GM12878 (cell line): ENCODE measurements at regions not wholly inside any gene's neighbourhood (a gene's known extent, or its start where the extent isn't known, plus 50 kb on each side); places are given as distances from the start of the nearest gene placed in this dataset.
"Not testable (repeated sequence)": the region's sequence is repeated elsewhere in the genome, so short reads cannot be mapped to it uniquely, and the experiment has no call there.

Source experiments
- ASH2L ChIP-seq: fragments of 300-600, 200-600 bp; sonication (generic); IDR thresholded peaks from 2 replicates; pipeline ENCODE4 v1.6.1; 2017; ENCODE audit warnings: low read depth, mild to moderate bottlenecking, borderline replicate concordance
- EP300 ChIP-seq, 2 experiments: fragments of 150-350 bp in 1 of 2; IDR thresholded peaks; 2 replicates each; pipeline ENCODE4 v1.6.1; 2011 to 2012; ENCODE audit warnings: low read depth in 2 of 2, low read length in 2 of 2, borderline replicate concordance in 1 of 2, improper control_type of control experiment in 1 of 2, inconsistent platforms in 1 of 2; ENCODE audit not compliant: control insufficient read depth in 1 of 2
- ESRRA ChIP-seq: IDR thresholded peaks from 2 replicates; pipeline ENCODE4 v1.6.1; 2012; ENCODE audit warnings: mild to moderate bottlenecking, low read length, improper control_type of control experiment
- IRF3 ChIP-seq: fragments of 450-650 bp; IDR thresholded peaks from 2 replicates; pipeline ENCODE4 v1.6.1; 2014; ENCODE audit warnings: mild to moderate bottlenecking
- PBX3 ChIP-seq: IDR thresholded peaks from 2 replicates; pipeline ENCODE4 v1.6.1; 2011; ENCODE audit warnings: mild to moderate bottlenecking, low read depth, low read length, moderate library complexity; ENCODE audit not compliant: insufficient replicate concordance
- SREBF2 ChIP-seq: IDR thresholded peaks from 2 replicates; pipeline ENCODE4 v1.6.1; 2012; ENCODE audit warnings: mild to moderate bottlenecking, low read length
- TCF7 ChIP-seq: IDR thresholded peaks from 2 replicates; pipeline ENCODE4 v1.6.1; 2014; ENCODE audit warnings: antibody characterized with exemption, borderline replicate concordance
- ZSCAN29 ChIP-seq: fragments of 450-650 bp; IDR thresholded peaks from 2 replicates; pipeline ENCODE4 v1.6.1; 2017; ENCODE audit warnings: mild to moderate bottlenecking, moderate library complexity
- TF ChIP-seq, protein P1 (sequence below): IDR thresholded peaks from 2 replicates; pipeline ENCODE4 v1.6.1; 2011; ENCODE audit warnings: borderline replicate concordance, low read depth, mild to moderate bottlenecking, moderate library complexity, mixed read lengths, low read length; ENCODE audit not compliant: insufficient read depth; ENCODE audit errors: extremely low read length
- TF ChIP-seq, protein P2 (sequence below), 3 experiments: IDR thresholded peaks in 2 of 3; conservative IDR thresholded peaks in 1 of 3; 2 replicates each; pipeline ENCODE4 v1.5.1; 2011; ENCODE audit warnings: low read depth in 3 of 3, low read length in 3 of 3, mild to moderate bottlenecking in 3 of 3, control low read depth in 2 of 3, moderate library complexity in 2 of 3, inconsistent platforms in 1 of 3, mixed read lengths in 1 of 3; ENCODE audit not compliant: control insufficient read depth in 2 of 3, insufficient read depth in 1 of 3; ENCODE audit errors: extremely low read depth in 1 of 3

DNA sequence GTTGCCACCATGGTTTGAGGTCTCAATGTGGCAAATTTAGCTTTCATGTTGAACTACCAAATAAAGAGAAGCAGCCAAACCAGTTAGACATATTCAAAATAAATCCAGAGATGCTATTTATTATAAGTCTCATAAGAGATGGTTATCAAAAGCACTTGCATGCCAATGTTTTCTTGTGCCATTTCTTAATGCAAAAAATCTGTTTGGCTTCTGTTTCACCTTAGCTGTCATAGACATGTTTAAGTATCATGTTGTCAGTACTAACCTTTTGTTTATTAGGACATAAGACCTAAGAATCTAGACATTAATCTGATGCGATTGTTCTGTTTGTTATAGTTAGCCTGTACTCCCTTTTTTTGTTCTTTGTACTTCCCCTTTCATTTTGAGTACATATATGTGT lies 110.0 kb upstream of the FBXO28 start:
- TF ChIP-seq PBX3; EP300 (IDR thresholded peaks at IDR 0.05; ENCODE audit: borderline replicate concordance in 1 of 2, control insufficient read depth in 1 of 2, low read depth in 2 of 2, low read length in 2 of 2); ZSCAN29; ESRRA; IRF3; ASH2L; SREBF2; TCF7: not testable (repeated sequence)
- TF ChIP-seq, protein P1, sequence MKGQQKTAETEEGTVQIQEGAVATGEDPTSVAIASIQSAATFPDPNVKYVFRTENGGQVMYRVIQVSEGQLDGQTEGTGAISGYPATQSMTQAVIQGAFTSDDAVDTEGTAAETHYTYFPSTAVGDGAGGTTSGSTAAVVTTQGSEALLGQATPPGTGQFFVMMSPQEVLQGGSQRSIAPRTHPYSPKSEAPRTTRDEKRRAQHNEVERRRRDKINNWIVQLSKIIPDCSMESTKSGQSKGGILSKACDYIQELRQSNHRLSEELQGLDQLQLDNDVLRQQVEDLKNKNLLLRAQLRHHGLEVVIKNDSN: not testable (repeated sequence)
- TF ChIP-seq, protein P2, sequence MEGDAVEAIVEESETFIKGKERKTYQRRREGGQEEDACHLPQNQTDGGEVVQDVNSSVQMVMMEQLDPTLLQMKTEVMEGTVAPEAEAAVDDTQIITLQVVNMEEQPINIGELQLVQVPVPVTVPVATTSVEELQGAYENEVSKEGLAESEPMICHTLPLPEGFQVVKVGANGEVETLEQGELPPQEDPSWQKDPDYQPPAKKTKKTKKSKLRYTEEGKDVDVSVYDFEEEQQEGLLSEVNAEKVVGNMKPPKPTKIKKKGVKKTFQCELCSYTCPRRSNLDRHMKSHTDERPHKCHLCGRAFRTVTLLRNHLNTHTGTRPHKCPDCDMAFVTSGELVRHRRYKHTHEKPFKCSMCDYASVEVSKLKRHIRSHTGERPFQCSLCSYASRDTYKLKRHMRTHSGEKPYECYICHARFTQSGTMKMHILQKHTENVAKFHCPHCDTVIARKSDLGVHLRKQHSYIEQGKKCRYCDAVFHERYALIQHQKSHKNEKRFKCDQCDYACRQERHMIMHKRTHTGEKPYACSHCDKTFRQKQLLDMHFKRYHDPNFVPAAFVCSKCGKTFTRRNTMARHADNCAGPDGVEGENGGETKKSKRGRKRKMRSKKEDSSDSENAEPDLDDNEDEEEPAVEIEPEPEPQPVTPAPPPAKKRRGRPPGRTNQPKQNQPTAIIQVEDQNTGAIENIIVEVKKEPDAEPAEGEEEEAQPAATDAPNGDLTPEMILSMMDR (IDR thresholded peaks at IDR 0.05 in 2 of 3, conservative IDR thresholded peaks at IDR 0.05 in 1 of 3; ENCODE audit: control insufficient read depth in 2 of 3, extremely low read depth in 1 of 3, insufficient read depth in 1 of 3, low read depth in 3 of 3, low read length in 3 of 3): not testable (repeated sequence)
